ENCODE measurements at regions not wholly inside any gene's neighbourhood (a gene's known extent, or its start where the extent isn't known, plus 50 kb on each side); places are given as distances from the start of the nearest gene placed in this dataset.

GRCh38 chr3:40677321-40677720 lies 152.6 kb downstream of the ZNF621 start:
- in situ Hi-C loops (cut with HindIII; ENCODE audit: low pct_ligation_motif_present, low sequenced_read_pairs), result no loop called here

GRCh38 chr3:40677749-40678148 lies 153.0 kb downstream of the ZNF621 start:
- Histone ChIP-seq H3K27ac (no peak overlapping the region), H3K27me3 (replicated peaks) (no peaks in the 10 kb centered on the region), H3K36me3 (replicated peaks) (no peaks in the 10 kb centered on the region), H3K4me3 (ENCODE audit: low read depth, low read length) (no peak overlapping the region)
- TF ChIP-seq CTCF (IDR thresholded peaks at IDR 0.05; ENCODE audit: low read depth, low read length, missing control alignments), result no peak
- no peak for DNase-seq
- in situ Hi-C loops (cut with HindIII; ENCODE audit: low pct_ligation_motif_present, low sequenced_read_pairs), result no loop called here

More at GRCh38 chr3:40677321-40677720, 152.6 kb downstream of the ZNF621 start:
- H3K27me3 ChIP-seq (replicated peaks), result no peaks in the 10 kb centered on the region
- no peak for DNase-seq
- H3K27ac ChIP-seq, result no peak overlapping the region
- H3K36me3 ChIP-seq (replicated peaks), result no peaks in the 10 kb centered on the region
- no peak overlapping the region for H3K4me3 ChIP-seq (ENCODE audit: low read depth, low read length)
- TF ChIP-seq CTCF (IDR thresholded peaks at IDR 0.05; ENCODE audit: low read depth, low read length, missing control alignments), result no peak

GRCh38 chr3:40679290-40679689 lies 154.5 kb downstream of the ZNF621 start:
- Histone ChIP-seq H3K27me3 (replicated peaks) (no peaks in the 10 kb centered on the region), H3K4me3 (ENCODE audit: low read depth, low read length) (no peak overlapping the region), H3K36me3 (replicated peaks) (no peaks in the 10 kb centered on the region), H3K27ac (no peak overlapping the region)
- no peak for TF ChIP-seq CTCF (IDR thresholded peaks at IDR 0.05; ENCODE audit: low read depth, low read length, missing control alignments)
- in situ Hi-C loops (cut with HindIII; ENCODE audit: low pct_ligation_motif_present, low sequenced_read_pairs), result no loop called here
- no peak for DNase-seq

- no peak for DNase-seq
- no peak overlapping the region for H3K4me3 ChIP-seq (ENCODE audit: low read depth, low read length)
- H3K27me3 ChIP-seq (replicated peaks), result no peaks in the 10 kb centered on the region
- in situ Hi-C loops (cut with HindIII; ENCODE audit: low pct_ligation_motif_present, low sequenced_read_pairs), result no loop called here
- no peaks in the 10 kb centered on the region for H3K36me3 ChIP-seq (replicated peaks)
- no peak overlapping the region for H3K27ac ChIP-seq
- no peak for TF ChIP-seq CTCF (IDR thresholded peaks at IDR 0.05; ENCODE audit: low read depth, low read length, missing control alignments)
Measured at GRCh38 chr3:40680685-40681657, 156.2 kb downstream of the ZNF621 start.

GRCh38 chr3:40681658-40682055 lies 156.9 kb downstream of the ZNF621 start:
- no peak for TF ChIP-seq CTCF (IDR thresholded peaks at IDR 0.05; ENCODE audit: low read depth, low read length, missing control alignments)
- Histone ChIP-seq H3K36me3 (replicated peaks) (no peaks in the 10 kb centered on the region), H3K27ac (no peak overlapping the region), H3K27me3 (replicated peaks) (no peaks in the 10 kb centered on the region), H3K4me3 (ENCODE audit: low read depth, low read length) (no peak overlapping the region)
- DNase-seq, result no peak
- in situ Hi-C loops (cut with HindIII; ENCODE audit: low pct_ligation_motif_present, low sequenced_read_pairs), result no loop called here
